ENCODE measurements at regions not wholly inside any gene's neighbourhood (a gene's known extent, or its start where the extent isn't known, plus 50 kb on each side); places are given as distances from the start of the nearest gene placed in this dataset.

GRCh38 chr12:116474899-116475298 lies 84.3 kb upstream of the MAP1LC3B2 start:
- TF ChIP-seq CTCF (IDR thresholded peaks at IDR 0.05; ENCODE audit: low read depth, low read length, missing input control) (no peak), REST (IDR thresholded peaks at IDR 0.05) (no peak), RAD21 (IDR thresholded peaks at IDR 0.05) (no peak), JUND (IDR thresholded peaks at IDR 0.05) (no peak), MAX (IDR thresholded peaks at IDR 0.05) (no peak), TAF1 (conservative IDR thresholded peaks at IDR 0.05) (no peak), EGR1 (IDR thresholded peaks at IDR 0.05; ENCODE audit: low read depth in 2 of 2) (no peak), HNF4G (IDR thresholded peaks at IDR 0.05) (no peak), YY1 (IDR thresholded peaks at IDR 0.05) (no peak)
